Osteoblast (primary cell): ENCODE measurements at regions not wholly inside any gene's neighbourhood (a gene's known extent, or its start where the extent isn't known, plus 50 kb on each side); places are given as distances from the start of the nearest gene placed in this dataset.

Source experiments
- DNase-seq: peaks from one replicate; pipeline ENCODE4 v3.0.0; 2011; ENCODE audit warnings: low spot score, mixed read lengths; ENCODE audit not compliant: insufficient read length; ENCODE audit errors: missing footprints
- H2AFZ ChIP-seq: 2 replicates; pipeline ENCODE4 v1.6.0; 2011; ENCODE audit warnings: mild to moderate bottlenecking, low read length
- H3K27ac ChIP-seq: 2 replicates; pipeline ENCODE4 v1.5.1; 2011; ENCODE audit warnings: mild to moderate bottlenecking, low read depth, low read length, moderate library complexity
- H3K27me3 ChIP-seq: 2 replicates; pipeline ENCODE4 v1.6.0; 2012; ENCODE audit warnings: mild to moderate bottlenecking, control low read depth, inconsistent platforms, low read length, moderate library complexity; ENCODE audit not compliant: insufficient read depth
- H3K36me3 ChIP-seq: 2 replicates; pipeline ENCODE4 v1.5.1; 2011; ENCODE audit warnings: mild to moderate bottlenecking, low read length, control low read depth, moderate library complexity; ENCODE audit not compliant: insufficient read depth
- H3K4me1 ChIP-seq: 2 replicates; pipeline ENCODE4 v1.5.1; 2011; ENCODE audit warnings: mild to moderate bottlenecking, low read length, control low read depth, moderate library complexity; ENCODE audit not compliant: insufficient read depth
- H3K4me2 ChIP-seq: 2 replicates; pipeline ENCODE4 v1.6.0; 2011; ENCODE audit warnings: mild to moderate bottlenecking, low read length; ENCODE audit not compliant: insufficient read depth
- H3K4me3 ChIP-seq: fragments of 200-600 bp; sonication (generic); 3 replicates; pipeline ENCODE4 v1.5.1; 2012; ENCODE audit warnings: mild to moderate bottlenecking, low read length, inconsistent platforms; ENCODE audit not compliant: insufficient read depth
- H3K79me2 ChIP-seq: 2 replicates; pipeline ENCODE4 v1.6.0; 2012; ENCODE audit warnings: mild to moderate bottlenecking, low read length, control low read depth, inconsistent platforms; ENCODE audit not compliant: insufficient read depth
- H3K9me3 ChIP-seq: 2 replicates; pipeline ENCODE4 v1.5.1; 2011; ENCODE audit warnings: low read depth, low read length, control low read depth
- H4K20me1 ChIP-seq: 2 replicates; pipeline ENCODE4 v1.6.0; 2012; ENCODE audit warnings: mild to moderate bottlenecking, low read length, control low read depth; ENCODE audit not compliant: insufficient read depth
- TF ChIP-seq, protein P1 (sequence below): IDR thresholded peaks from 2 replicates; pipeline ENCODE4 v1.5.1; 2011; ENCODE audit warnings: mild to moderate bottlenecking, low read depth, low read length, moderate library complexity; ENCODE audit errors: extremely low read depth

DNA sequence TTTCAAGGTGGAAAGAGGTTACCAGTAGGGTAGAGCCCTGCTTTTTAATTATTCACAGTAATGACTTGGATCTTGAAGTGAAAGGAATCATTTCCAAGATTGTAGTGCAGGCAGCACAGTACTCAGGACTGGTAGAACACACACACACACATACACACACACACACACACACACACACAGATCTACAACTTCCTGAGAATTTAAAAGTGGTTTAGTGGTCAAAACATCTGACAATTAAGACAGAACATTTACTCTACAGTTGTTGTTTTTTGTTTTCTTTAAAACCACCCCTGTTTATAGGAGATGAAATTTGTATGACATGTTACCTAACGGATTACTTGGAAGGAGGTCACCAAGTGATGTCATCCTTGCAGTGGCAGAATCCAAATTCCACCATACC, 146.7 kb upstream of the VRK2 start:
- H3K36me3 ChIP-seq = no peaks in the 10 kb centered on the region
- no peaks in the 10 kb centered on the region for H4K20me1 ChIP-seq
- no peak for DNase-seq
- H3K9me3 ChIP-seq = no peaks in the 10 kb centered on the region
- no peaks in the 10 kb centered on the region for H3K27me3 ChIP-seq
- no peaks in the 10 kb centered on the region for H3K79me2 ChIP-seq
- H3K4me2 ChIP-seq = no peak overlapping the region
- H3K4me1 ChIP-seq = no peaks in the 10 kb centered on the region
- H3K4me3 ChIP-seq = no peak overlapping the region
- H3K27ac ChIP-seq = no peak overlapping the region
- no peak overlapping the region for H2AFZ ChIP-seq
- TF ChIP-seq, protein P1, sequence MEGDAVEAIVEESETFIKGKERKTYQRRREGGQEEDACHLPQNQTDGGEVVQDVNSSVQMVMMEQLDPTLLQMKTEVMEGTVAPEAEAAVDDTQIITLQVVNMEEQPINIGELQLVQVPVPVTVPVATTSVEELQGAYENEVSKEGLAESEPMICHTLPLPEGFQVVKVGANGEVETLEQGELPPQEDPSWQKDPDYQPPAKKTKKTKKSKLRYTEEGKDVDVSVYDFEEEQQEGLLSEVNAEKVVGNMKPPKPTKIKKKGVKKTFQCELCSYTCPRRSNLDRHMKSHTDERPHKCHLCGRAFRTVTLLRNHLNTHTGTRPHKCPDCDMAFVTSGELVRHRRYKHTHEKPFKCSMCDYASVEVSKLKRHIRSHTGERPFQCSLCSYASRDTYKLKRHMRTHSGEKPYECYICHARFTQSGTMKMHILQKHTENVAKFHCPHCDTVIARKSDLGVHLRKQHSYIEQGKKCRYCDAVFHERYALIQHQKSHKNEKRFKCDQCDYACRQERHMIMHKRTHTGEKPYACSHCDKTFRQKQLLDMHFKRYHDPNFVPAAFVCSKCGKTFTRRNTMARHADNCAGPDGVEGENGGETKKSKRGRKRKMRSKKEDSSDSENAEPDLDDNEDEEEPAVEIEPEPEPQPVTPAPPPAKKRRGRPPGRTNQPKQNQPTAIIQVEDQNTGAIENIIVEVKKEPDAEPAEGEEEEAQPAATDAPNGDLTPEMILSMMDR = no peak

DNA sequence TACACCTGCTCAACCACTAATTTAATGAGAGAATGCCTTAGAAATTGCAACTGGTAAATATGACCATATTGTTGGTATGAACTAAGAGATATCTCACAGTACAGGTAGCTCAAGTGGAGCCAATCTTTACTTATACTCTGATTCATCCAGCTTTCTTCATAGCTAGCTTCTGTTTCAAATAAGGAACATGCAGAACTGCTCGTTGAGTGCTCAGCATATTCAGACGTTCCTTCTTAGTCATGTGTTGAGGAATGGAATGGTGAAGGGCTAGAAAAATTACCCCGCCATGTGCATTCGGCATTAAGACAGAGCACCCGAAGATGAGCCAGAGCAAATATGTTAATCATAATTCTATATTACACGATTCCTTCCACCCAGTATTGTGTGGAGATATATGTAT, 144.0 kb upstream of the VRK2 start:
- Histone ChIP-seq H3K4me1 (no peaks in the 10 kb centered on the region), H3K4me2 (no peak overlapping the region), H3K27me3 (no peaks in the 10 kb centered on the region), H4K20me1 (no peaks in the 10 kb centered on the region), H3K4me3 (no peak overlapping the region), H3K27ac (no peak overlapping the region), H3K36me3 (no peaks in the 10 kb centered on the region), H3K9me3 (no peaks in the 10 kb centered on the region), H3K79me2 (no peaks in the 10 kb centered on the region), H2AFZ (no peak overlapping the region)
- peak; percentile 37 for DNase-seq
- TF ChIP-seq, protein P1 = no peak

DNA sequence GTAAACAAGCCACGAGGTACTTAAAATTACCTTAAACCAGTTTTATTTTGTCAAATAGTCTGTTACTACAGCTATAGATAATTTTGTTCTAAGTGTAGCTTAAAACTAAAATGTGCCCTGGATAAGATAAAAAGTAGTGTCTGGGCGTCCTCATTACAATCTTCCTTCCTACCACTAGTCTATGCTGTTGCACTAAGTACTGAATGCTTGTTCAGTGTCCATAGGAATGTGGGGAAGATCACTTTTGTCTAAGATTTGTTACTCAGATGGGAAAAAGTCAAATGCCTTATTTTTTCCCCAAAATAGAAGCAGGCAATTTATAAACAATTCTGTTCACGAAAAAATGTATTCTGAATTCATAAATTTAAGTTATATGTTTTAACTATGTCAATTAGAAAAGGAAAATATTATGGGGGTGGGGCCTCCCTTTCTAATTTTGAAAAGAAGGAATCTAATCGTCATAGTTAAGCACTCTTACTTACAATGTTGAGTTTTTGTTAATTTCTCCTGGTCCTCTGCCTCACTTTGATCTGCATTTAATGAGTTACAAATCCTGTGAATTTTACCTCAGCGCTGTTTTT, 140.4 kb upstream of the VRK2 start:
- no peaks in the 10 kb centered on the region for H4K20me1 ChIP-seq
- no peaks in the 10 kb centered on the region for H3K36me3 ChIP-seq
- H3K4me3 ChIP-seq = no peak overlapping the region
- H3K4me2 ChIP-seq = no peak overlapping the region
- TF ChIP-seq, protein P1 = peak; percentile 91
- no peak overlapping the region for H3K27ac ChIP-seq
- no peak overlapping the region for H2AFZ ChIP-seq
- DNase-seq = peak; percentile 21
- no peaks in the 10 kb centered on the region for H3K9me3 ChIP-seq
- no peaks in the 10 kb centered on the region for H3K79me2 ChIP-seq
- H3K27me3 ChIP-seq = no peaks in the 10 kb centered on the region
- H3K4me1 ChIP-seq = no peaks in the 10 kb centered on the region

DNA sequence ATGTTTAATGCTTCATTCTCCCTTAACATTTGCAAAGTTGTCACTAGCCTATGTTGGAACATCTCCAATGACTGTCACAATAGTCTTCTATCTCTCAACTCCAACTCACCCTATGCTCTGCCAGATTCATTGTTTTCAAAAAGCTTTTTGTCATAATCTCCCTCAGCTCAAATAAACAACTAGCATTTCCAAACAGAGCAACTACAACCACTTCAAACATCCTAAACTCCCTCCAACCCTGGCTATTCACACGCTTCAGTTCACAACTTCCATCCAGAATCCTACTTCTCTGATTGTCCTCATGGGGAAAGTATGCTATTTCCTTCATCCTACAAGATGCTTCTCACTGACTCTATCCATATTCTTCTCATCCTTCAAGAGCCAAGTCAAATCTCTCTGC, 139.2 kb upstream of the VRK2 start:
- H3K9me3 ChIP-seq = no peaks in the 10 kb centered on the region

More for the DNA sequence above, 139.2 kb upstream of the VRK2 start:
- no peak overlapping the region for H2AFZ ChIP-seq
- TF ChIP-seq, protein P1 = no peak
- H4K20me1 ChIP-seq = no peaks in the 10 kb centered on the region
- no peak overlapping the region for H3K4me2 ChIP-seq
- no peak overlapping the region for H3K27ac ChIP-seq
- no peak for DNase-seq
- H3K36me3 ChIP-seq = no peaks in the 10 kb centered on the region
- no peak overlapping the region for H3K4me3 ChIP-seq
- no peaks in the 10 kb centered on the region for H3K79me2 ChIP-seq
- H3K27me3 ChIP-seq = no peaks in the 10 kb centered on the region
- no peaks in the 10 kb centered on the region for H3K4me1 ChIP-seq
